ENCODE measurements at regions not wholly inside any gene's neighbourhood (a gene's known extent, or its start where the extent isn't known, plus 50 kb on each side); places are given as distances from the start of the nearest gene placed in this dataset.

- FAIRE-seq (no peak), DNase-seq (ENCODE audit: insufficient read length, low spot score) (no peak)
- no peak for TF ChIP-seq POLR2A (IDR thresholded peaks at IDR 0.05; ENCODE audit: low read depth, low read length)
Measured at GRCh38 chr3:194278186-194278845, 72.8 kb downstream of the CPN2 start.

DNA sequence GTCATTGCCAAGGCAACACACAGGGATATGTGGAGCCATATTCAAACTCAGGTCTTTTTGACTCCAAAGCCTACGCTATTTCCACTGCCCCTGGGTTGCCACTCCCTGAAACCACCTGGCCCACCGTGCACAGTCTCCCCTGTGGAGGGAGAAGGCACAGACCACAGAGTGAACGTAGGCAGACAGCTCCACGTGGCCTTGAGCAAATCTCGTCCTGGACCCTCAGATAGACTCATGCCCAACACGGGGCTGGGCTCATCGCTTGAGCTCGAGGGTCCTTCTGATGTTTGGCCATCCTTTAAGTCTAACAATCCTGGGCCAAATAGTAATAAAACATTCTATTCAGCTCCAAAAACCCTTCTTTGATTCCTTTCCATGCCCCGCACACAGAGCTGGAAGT lies 72.0 kb downstream of the CPN2 start:
- no peak for TF ChIP-seq POLR2A (IDR thresholded peaks at IDR 0.05; ENCODE audit: low read depth, low read length)
- FAIRE-seq (no peak), DNase-seq (ENCODE audit: insufficient read length, low spot score) (no peak)

DNA sequence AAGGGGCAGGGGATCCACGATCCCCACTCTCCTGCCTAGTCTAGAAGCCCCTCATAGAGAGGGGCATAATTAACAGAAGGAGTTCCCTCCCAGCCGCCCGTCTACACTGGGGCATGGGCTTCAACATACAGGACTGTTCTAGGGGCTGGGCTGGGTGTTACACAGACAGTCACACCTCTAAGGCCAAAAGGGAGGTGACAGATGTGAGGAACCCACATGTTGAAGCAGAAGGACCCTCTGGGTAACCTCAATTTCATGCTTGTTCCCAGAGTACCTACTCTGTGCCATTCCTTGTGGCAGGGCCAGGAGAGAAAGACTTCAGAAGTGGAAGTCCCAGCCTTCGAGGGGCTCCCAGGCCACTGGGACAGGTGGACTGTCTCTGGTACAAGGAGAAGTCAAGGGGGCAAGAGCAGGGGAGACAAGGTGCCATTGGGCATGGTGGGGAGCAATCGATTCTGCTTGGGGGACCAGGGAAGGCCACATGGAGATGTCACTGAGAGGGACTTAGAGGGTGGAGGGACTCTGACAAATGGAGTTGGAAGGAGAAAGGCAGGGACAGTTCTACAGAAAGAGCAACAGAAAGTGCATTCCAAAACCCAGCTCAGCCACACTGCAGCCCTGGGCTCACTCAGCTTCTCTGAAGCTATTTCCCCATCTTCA lies 71.3 kb downstream of the CPN2 start:
- no peak for FAIRE-seq
- no peak for DNase-seq (ENCODE audit: insufficient read length, low spot score)
- TF ChIP-seq POLR2A (IDR thresholded peaks at IDR 0.05; ENCODE audit: low read depth, low read length): no peak

DNA sequence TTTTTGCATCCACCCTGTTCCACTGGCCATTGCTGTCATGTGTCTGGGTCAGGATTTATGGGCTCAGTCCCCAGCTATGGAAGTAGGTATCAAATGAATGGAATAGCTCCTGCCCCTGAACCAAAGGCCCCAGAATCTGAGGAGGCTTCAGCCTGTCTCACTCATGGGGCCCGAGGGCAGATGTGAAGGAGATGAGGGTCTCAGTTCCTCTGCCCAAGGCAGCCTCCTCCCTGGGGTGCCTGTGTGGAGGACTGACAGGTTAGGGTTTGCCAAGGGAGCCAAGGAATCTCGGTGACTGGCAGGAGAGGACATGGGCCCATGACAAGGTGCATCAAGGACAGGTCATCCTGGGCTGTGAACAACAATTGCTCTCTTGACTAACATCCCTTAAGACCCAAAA lies 70.4 kb downstream of the CPN2 start:
- FAIRE-seq: no peak
- no peak for TF ChIP-seq POLR2A (IDR thresholded peaks at IDR 0.05; ENCODE audit: low read depth, low read length)
- no peak for DNase-seq (ENCODE audit: insufficient read length, low spot score)

DNA sequence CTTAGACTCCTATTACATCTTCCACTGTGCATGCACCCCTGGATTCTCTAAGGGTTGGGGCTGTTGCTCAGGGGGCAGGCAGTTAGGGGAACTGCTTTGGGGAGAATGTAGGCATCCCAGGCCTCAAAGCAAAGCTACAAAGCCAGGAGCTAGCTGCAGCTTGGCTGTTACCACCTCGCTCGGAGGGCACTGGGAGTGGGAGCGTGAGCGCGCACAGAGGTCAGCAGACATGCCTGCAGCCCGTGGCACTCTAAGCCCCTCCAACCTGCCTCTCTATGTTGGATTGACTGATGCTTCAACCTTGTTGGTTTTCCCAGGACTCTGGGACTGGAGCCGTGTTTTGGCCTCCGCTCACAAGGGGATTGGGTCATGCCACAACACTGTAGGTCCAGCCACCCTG lies 69.8 kb downstream of the CPN2 start:
- no peak for DNase-seq (ENCODE audit: insufficient read length, low spot score)
- no peak for FAIRE-seq
- no peak for TF ChIP-seq POLR2A (IDR thresholded peaks at IDR 0.05; ENCODE audit: low read depth, low read length)

DNA sequence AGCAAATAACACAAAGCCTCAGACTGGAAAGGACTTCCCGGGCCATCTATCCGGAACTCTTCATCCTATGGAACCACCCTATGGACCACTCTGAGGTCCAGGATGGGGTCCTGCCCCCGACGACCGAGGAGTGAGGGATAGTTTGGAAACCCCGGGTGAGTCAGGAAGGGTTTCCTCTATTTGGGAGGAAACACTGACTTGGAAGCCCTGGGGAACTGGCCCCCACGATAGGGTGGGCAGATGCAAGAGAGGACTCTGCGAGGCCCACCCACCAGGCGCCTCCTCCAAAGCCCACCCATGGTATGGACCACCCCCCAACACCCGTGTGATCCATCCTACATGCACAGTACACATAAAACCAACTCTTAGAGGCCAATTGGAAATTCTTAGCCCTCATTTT lies 69.4 kb downstream of the CPN2 start:
- no peak for DNase-seq (ENCODE audit: insufficient read length, low spot score)
- FAIRE-seq: no peak

GRCh38 chr3:194282436-194283122 lies 68.5 kb downstream of the CPN2 start:
- DNase-seq (ENCODE audit: insufficient read length, low spot score) (no peak), FAIRE-seq (no peak)
- no peak for TF ChIP-seq POLR2A (IDR thresholded peaks at IDR 0.05; ENCODE audit: low read depth, low read length)

More for the DNA sequence above, 69.4 kb downstream of the CPN2 start:
- TF ChIP-seq POLR2A (IDR thresholded peaks at IDR 0.05; ENCODE audit: low read depth, low read length): no peak

- TF ChIP-seq POLR2A (IDR thresholded peaks at IDR 0.05; ENCODE audit: low read depth, low read length): no peak
Measured at GRCh38 chr3:194283221-194284006, 67.7 kb downstream of the CPN2 start.

GRCh38 chr3:194284351-194284750 lies 66.8 kb downstream of the CPN2 start:
- no peak for TF ChIP-seq POLR2A (IDR thresholded peaks at IDR 0.05; ENCODE audit: low read depth, low read length)
- DNase-seq (ENCODE audit: insufficient read length, low spot score) (no peak), FAIRE-seq (no peak)

More at GRCh38 chr3:194283221-194284006, 67.7 kb downstream of the CPN2 start:
- DNase-seq (ENCODE audit: insufficient read length, low spot score): no peak
- FAIRE-seq: no peak

DNA sequence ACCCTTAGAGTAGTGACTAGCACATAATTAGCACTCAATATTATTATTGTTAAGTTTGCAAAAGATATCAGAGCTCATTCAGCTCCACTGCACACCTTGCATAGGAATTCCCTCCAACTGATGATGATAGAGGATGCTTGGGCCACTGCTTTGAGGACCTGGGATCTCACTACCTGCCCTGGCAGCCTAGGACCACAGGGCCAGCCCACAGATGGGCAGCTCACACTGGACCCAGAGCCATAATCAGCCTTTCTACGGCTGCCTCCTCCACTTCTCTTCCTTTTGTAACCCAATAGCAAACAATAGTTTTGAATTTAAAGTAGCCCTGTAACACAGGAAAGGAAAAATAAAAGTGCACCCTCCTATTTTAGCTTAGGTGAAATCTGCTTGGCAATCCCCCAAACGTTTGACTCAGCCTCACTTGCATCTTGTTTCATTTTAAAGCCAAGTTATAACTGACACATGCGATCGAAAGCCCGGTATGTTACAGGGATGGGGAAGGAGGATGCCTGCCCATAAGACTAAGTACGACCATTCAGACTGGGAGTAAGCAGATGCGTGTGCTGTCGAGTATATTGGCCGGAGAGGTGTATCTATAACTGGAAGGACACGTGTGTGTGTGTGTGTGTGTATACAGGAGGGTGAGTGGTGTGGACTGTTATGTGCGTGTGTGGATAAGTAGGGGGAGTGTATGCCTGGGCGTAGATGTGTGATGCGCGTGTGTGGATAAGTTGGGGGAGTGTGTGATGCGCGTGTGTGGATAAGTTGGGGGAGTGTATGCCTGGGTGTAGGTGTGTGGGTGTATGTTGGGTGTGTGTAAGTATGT lies 65.9 kb downstream of the CPN2 start:
- TF ChIP-seq POLR2A (IDR thresholded peaks at IDR 0.05; ENCODE audit: low read depth, low read length): no peak

GRCh38 chr3:194285850-194286197 lies 65.3 kb downstream of the CPN2 start:
- no peak for DNase-seq (ENCODE audit: insufficient read length, low spot score)

More for the DNA sequence above, 65.9 kb downstream of the CPN2 start:
- FAIRE-seq (peak; percentile 41), DNase-seq (ENCODE audit: insufficient read length, low spot score) (no peak)

GRCh38 chr3:194286375-194287146 lies 64.6 kb downstream of the CPN2 start:
- no peak for TF ChIP-seq POLR2A (IDR thresholded peaks at IDR 0.05; ENCODE audit: low read depth, low read length)
- FAIRE-seq (no peak), DNase-seq (ENCODE audit: insufficient read length, low spot score) (no peak)

More at GRCh38 chr3:194285850-194286197, 65.3 kb downstream of the CPN2 start:
- no peak for FAIRE-seq
- no peak for TF ChIP-seq POLR2A (IDR thresholded peaks at IDR 0.05; ENCODE audit: low read depth, low read length)
